ENCODE measurements at regions not wholly inside any gene's neighbourhood (a gene's known extent, or its start where the extent isn't known, plus 50 kb on each side); places are given as distances from the start of the nearest gene placed in this dataset.
"Not testable (repeated sequence)": the region's sequence is repeated elsewhere in the genome, so short reads cannot be mapped to it uniquely, and the experiment has no call there.

- H3K27ac ChIP-seq, result no peak overlapping the region
- no peak overlapping the region for H3K4me3 ChIP-seq (ENCODE audit: low read depth, low read length)
- no peaks in the 10 kb centered on the region for H3K79me2 ChIP-seq
- no peaks in the 10 kb centered on the region for H3K36me3 ChIP-seq (ENCODE audit: control insufficient read depth, insufficient read depth, low read length)
- H3K27me3 ChIP-seq (ENCODE audit: control insufficient read depth, insufficient read depth, low read length), result no peaks in the 10 kb centered on the region
- no peak overlapping the region for H3K4me2 ChIP-seq (ENCODE audit: low read length)
- TF ChIP-seq, protein P1, sequence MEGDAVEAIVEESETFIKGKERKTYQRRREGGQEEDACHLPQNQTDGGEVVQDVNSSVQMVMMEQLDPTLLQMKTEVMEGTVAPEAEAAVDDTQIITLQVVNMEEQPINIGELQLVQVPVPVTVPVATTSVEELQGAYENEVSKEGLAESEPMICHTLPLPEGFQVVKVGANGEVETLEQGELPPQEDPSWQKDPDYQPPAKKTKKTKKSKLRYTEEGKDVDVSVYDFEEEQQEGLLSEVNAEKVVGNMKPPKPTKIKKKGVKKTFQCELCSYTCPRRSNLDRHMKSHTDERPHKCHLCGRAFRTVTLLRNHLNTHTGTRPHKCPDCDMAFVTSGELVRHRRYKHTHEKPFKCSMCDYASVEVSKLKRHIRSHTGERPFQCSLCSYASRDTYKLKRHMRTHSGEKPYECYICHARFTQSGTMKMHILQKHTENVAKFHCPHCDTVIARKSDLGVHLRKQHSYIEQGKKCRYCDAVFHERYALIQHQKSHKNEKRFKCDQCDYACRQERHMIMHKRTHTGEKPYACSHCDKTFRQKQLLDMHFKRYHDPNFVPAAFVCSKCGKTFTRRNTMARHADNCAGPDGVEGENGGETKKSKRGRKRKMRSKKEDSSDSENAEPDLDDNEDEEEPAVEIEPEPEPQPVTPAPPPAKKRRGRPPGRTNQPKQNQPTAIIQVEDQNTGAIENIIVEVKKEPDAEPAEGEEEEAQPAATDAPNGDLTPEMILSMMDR (IDR thresholded peaks at IDR 0.05), result no peak
- no peak overlapping the region for H2AFZ ChIP-seq
- H3K9ac ChIP-seq, result no peak overlapping the region
- no peaks in the 10 kb centered on the region for H3K4me1 ChIP-seq
- no peaks in the 10 kb centered on the region for H3K9me3 ChIP-seq (ENCODE audit: control insufficient read depth, low read length)
Observed at GRCh38 chr15:60162968-60163355, 158.9 kb downstream of the FOXB1 start.

- H3K9ac ChIP-seq, result no peak overlapping the region
- H2AFZ ChIP-seq, result no peak overlapping the region
Observed at GRCh38 chr15:60165111-60165510, 161.0 kb downstream of the FOXB1 start.

GRCh38 chr15:60172143-60172542, 168.0 kb downstream of the FOXB1 start:
- Histone ChIP-seq H3K27ac (no peak overlapping the region), H3K79me2 (no peaks in the 10 kb centered on the region), H3K4me2 (ENCODE audit: low read length) (no peak overlapping the region), H3K36me3 (ENCODE audit: control insufficient read depth, insufficient read depth, low read length) (no peaks in the 10 kb centered on the region), H2AFZ (no peak overlapping the region), H3K4me3 (ENCODE audit: low read depth, low read length) (no peak overlapping the region), H3K9me3 (ENCODE audit: control insufficient read depth, low read length) (no peaks in the 10 kb centered on the region), H3K27me3 (ENCODE audit: control insufficient read depth, insufficient read depth, low read length) (no peaks in the 10 kb centered on the region), H3K4me1 (no peaks in the 10 kb centered on the region), H3K9ac (no peak overlapping the region)
- TF ChIP-seq, protein P1 (IDR thresholded peaks at IDR 0.05), result no peak

More at GRCh38 chr15:60165111-60165510, 161.0 kb downstream of the FOXB1 start:
- Histone ChIP-seq H3K4me3 (ENCODE audit: low read depth, low read length) (no peak overlapping the region), H3K27me3 (ENCODE audit: control insufficient read depth, insufficient read depth, low read length) (no peaks in the 10 kb centered on the region), H3K27ac (no peak overlapping the region), H3K36me3 (ENCODE audit: control insufficient read depth, insufficient read depth, low read length) (no peaks in the 10 kb centered on the region), H3K4me1 (no peaks in the 10 kb centered on the region), H3K4me2 (ENCODE audit: low read length) (no peak overlapping the region), H3K79me2 (no peaks in the 10 kb centered on the region), H3K9me3 (ENCODE audit: control insufficient read depth, low read length) (no peaks in the 10 kb centered on the region)
- TF ChIP-seq, protein P1 (IDR thresholded peaks at IDR 0.05), result no peak

DNA sequence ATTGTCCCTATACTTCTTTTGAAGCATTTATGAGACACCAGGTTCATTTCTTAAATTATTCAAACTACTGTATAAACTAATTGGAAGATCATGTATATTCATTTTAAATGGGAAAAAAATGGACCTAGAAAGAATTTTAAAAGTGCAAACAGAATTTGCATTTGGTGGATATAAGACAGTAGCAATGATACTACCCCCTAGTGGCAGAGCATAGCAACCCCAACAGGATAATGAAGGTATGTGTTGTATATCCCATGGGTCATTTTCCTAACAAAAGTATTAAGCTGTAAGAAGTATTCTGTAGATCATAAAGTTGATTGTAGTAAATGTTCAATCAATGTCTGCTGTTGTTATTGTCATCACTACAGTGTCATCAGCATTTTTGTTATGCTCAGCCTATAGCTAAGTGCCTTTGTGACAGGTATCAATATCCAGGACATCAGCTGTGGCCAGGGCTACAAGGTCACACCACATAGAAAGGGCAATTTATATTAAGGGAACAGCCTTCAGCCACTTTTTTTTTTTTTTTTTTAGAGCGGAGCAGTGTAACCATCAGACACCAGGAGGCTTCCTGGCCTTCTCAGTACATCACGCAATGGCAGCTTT, 175.8 kb downstream of the FOXB1 start:
- no peak overlapping the region for H3K4me3 ChIP-seq (ENCODE audit: low read depth, low read length)
- no peaks in the 10 kb centered on the region for H3K79me2 ChIP-seq
- no peaks in the 10 kb centered on the region for H3K4me1 ChIP-seq
- no peaks in the 10 kb centered on the region for H3K9me3 ChIP-seq (ENCODE audit: control insufficient read depth, low read length)
- H3K36me3 ChIP-seq (ENCODE audit: control insufficient read depth, insufficient read depth, low read length), result no peaks in the 10 kb centered on the region
- TF ChIP-seq, protein P1 (IDR thresholded peaks at IDR 0.05), result peak; percentile 64
- no peak overlapping the region for H3K9ac ChIP-seq
- H3K4me2 ChIP-seq (ENCODE audit: low read length), result no peak overlapping the region
- H3K27ac ChIP-seq, result no peak overlapping the region
- no peaks in the 10 kb centered on the region for H3K27me3 ChIP-seq (ENCODE audit: control insufficient read depth, insufficient read depth, low read length)
- no peak overlapping the region for H2AFZ ChIP-seq

GRCh38 chr15:60181957-60182356, 177.8 kb downstream of the FOXB1 start:
- not testable (repeated sequence) for H3K4me2 ChIP-seq (ENCODE audit: low read length); H3K79me2 ChIP-seq; H3K4me1 ChIP-seq; H3K36me3 ChIP-seq (ENCODE audit: control insufficient read depth, insufficient read depth, low read length); H3K9me3 ChIP-seq (ENCODE audit: control insufficient read depth, low read length); H3K4me3 ChIP-seq (ENCODE audit: low read depth, low read length); H3K27me3 ChIP-seq (ENCODE audit: control insufficient read depth, insufficient read depth, low read length); H2AFZ ChIP-seq; H3K9ac ChIP-seq; H3K27ac ChIP-seq

All from parathyroid adenoma (tissue), 2 donors.